ENCODE measurements at regions not wholly inside any gene's neighbourhood (a gene's known extent, or its start where the extent isn't known, plus 50 kb on each side); places are given as distances from the start of the nearest gene placed in this dataset.

GRCh38 chr12:65574867-65575266, 249.4 kb upstream of the HMGA2 start:
- H3K9me2 ChIP-seq (replicated peaks; ENCODE audit: insufficient read depth, low read length): no peaks in the 10 kb centered on the region
- H3K4me3 ChIP-seq (ENCODE audit: insufficient read depth, low read length, poor library complexity, severe bottlenecking): no peak overlapping the region
- H3K9me3 ChIP-seq (ENCODE audit: insufficient read depth, low read length): no peaks in the 10 kb centered on the region
- no peaks in the 10 kb centered on the region for H3K79me2 ChIP-seq (ENCODE audit: insufficient read depth, low read length)
- no peaks in the 10 kb centered on the region for H3K36me3 ChIP-seq (ENCODE audit: low read length)
- no peak overlapping the region for H3K9ac ChIP-seq (ENCODE audit: low read length)
- no peak for TF ChIP-seq EZH2phosphoT487 (conservative IDR thresholded peaks at IDR 0.05; ENCODE audit: low read length)
- no peak for TF ChIP-seq CTCF (IDR thresholded peaks at IDR 0.05; ENCODE audit: insufficient read depth, low read length, poor library complexity, severe bottlenecking)
- no peaks in the 10 kb centered on the region for H3F3A ChIP-seq (ENCODE audit: insufficient read depth)
- no peak overlapping the region for H2AFZ ChIP-seq (ENCODE audit: low read depth, low read length, severe bottlenecking)
- H4K20me1 ChIP-seq (ENCODE audit: low read depth, low read length): no peaks in the 10 kb centered on the region
- no peak overlapping the region for H3K4me2 ChIP-seq (ENCODE audit: low read depth, low read length, poor library complexity, severe bottlenecking)
- H3K27me3 ChIP-seq (ENCODE audit: low read length): no peaks in the 10 kb centered on the region
- no peak overlapping the region for H3K27ac ChIP-seq (ENCODE audit: low read depth, low read length)

GRCh38 chr12:65584016-65584415, 240.3 kb upstream of the HMGA2 start:
- Histone ChIP-seq H3K9me3 (ENCODE audit: insufficient read depth, low read length) (no peaks in the 10 kb centered on the region), H3K9ac (ENCODE audit: low read length) (no peak overlapping the region), H3K27me3 (ENCODE audit: low read length) (no peaks in the 10 kb centered on the region), H4K20me1 (ENCODE audit: low read depth, low read length) (no peaks in the 10 kb centered on the region), H3K36me3 (ENCODE audit: low read length) (no peaks in the 10 kb centered on the region), H3K4me3 (ENCODE audit: insufficient read depth, low read length, poor library complexity, severe bottlenecking) (no peak overlapping the region), H3K27ac (ENCODE audit: low read depth, low read length) (no peak overlapping the region), H3K4me2 (ENCODE audit: low read depth, low read length, poor library complexity, severe bottlenecking) (no peak overlapping the region), H2AFZ (ENCODE audit: low read depth, low read length, severe bottlenecking) (no peak overlapping the region), H3K9me2 (replicated peaks; ENCODE audit: insufficient read depth, low read length) (no peaks in the 10 kb centered on the region), H3K79me2 (ENCODE audit: insufficient read depth, low read length) (no peaks in the 10 kb centered on the region), H3F3A (ENCODE audit: insufficient read depth) (no peaks in the 10 kb centered on the region)
- TF ChIP-seq EZH2phosphoT487 (conservative IDR thresholded peaks at IDR 0.05; ENCODE audit: low read length): no peak

GRCh38 chr12:65585648-65586602, 238.4 kb upstream of the HMGA2 start:
- Histone ChIP-seq H3K9me2 (replicated peaks; ENCODE audit: insufficient read depth, low read length) (no peaks in the 10 kb centered on the region), H3K27me3 (ENCODE audit: low read length) (no peaks in the 10 kb centered on the region), H3K4me2 (ENCODE audit: low read depth, low read length, poor library complexity, severe bottlenecking) (no peak overlapping the region), H3K27ac (ENCODE audit: low read depth, low read length) (no peak overlapping the region), H4K20me1 (ENCODE audit: low read depth, low read length) (no peaks in the 10 kb centered on the region), H3K9ac (ENCODE audit: low read length) (no peak overlapping the region), H2AFZ (ENCODE audit: low read depth, low read length, severe bottlenecking) (no peak overlapping the region), H3K79me2 (ENCODE audit: insufficient read depth, low read length) (no peaks in the 10 kb centered on the region), H3K9me3 (ENCODE audit: insufficient read depth, low read length) (no peaks in the 10 kb centered on the region), H3K36me3 (ENCODE audit: low read length) (no peaks in the 10 kb centered on the region), H3K4me3 (ENCODE audit: insufficient read depth, low read length, poor library complexity, severe bottlenecking) (no peak overlapping the region), H3F3A (ENCODE audit: insufficient read depth) (no peaks in the 10 kb centered on the region)
- TF ChIP-seq CTCF (IDR thresholded peaks at IDR 0.05; ENCODE audit: insufficient read depth, low read length, poor library complexity, severe bottlenecking) (no peak), EZH2phosphoT487 (conservative IDR thresholded peaks at IDR 0.05; ENCODE audit: low read length) (no peak)

GRCh38 chr12:65586796-65587195, 237.5 kb upstream of the HMGA2 start:
- no peaks in the 10 kb centered on the region for H3K79me2 ChIP-seq (ENCODE audit: insufficient read depth, low read length)
- TF ChIP-seq CTCF (IDR thresholded peaks at IDR 0.05; ENCODE audit: insufficient read depth, low read length, poor library complexity, severe bottlenecking): no peak
- no peaks in the 10 kb centered on the region for H4K20me1 ChIP-seq (ENCODE audit: low read depth, low read length)
- no peaks in the 10 kb centered on the region for H3K9me2 ChIP-seq (replicated peaks; ENCODE audit: insufficient read depth, low read length)
- no peaks in the 10 kb centered on the region for H3K9me3 ChIP-seq (ENCODE audit: insufficient read depth, low read length)
- H3F3A ChIP-seq (ENCODE audit: insufficient read depth): no peaks in the 10 kb centered on the region
- H3K4me2 ChIP-seq (ENCODE audit: low read depth, low read length, poor library complexity, severe bottlenecking): no peak overlapping the region
- no peak overlapping the region for H3K27ac ChIP-seq (ENCODE audit: low read depth, low read length)
- H3K9ac ChIP-seq (ENCODE audit: low read length): no peak overlapping the region
- H3K27me3 ChIP-seq (ENCODE audit: low read length): no peaks in the 10 kb centered on the region
- no peak overlapping the region for H3K4me3 ChIP-seq (ENCODE audit: insufficient read depth, low read length, poor library complexity, severe bottlenecking)
- no peak overlapping the region for H2AFZ ChIP-seq (ENCODE audit: low read depth, low read length, severe bottlenecking)
- no peaks in the 10 kb centered on the region for H3K36me3 ChIP-seq (ENCODE audit: low read length)
